Neural cell (in vitro differentiated cells): ENCODE measurements at regions not wholly inside any gene's neighbourhood (a gene's known extent, or its start where the extent isn't known, plus 50 kb on each side); places are given as distances from the start of the nearest gene placed in this dataset.

Experiments
- H2AFZ ChIP-seq: fragments of 200-600, 300-800 bp; sonication (generic), shearing (Covaris generic); 2 replicates; pipeline ENCODE4 v1.6.0; 2014; ENCODE audit warnings: low read depth, mild to moderate bottlenecking, antibody characterized with exemption, low read length, moderate library complexity
- H3F3A ChIP-seq: fragments of 200-600 bp; shearing (Covaris generic); 2 replicates; pipeline ENCODE4 v1.6.1; 2016; ENCODE audit warnings: mild to moderate bottlenecking, moderate library complexity, mixed read lengths, antibody characterized with exemption, low read length; ENCODE audit not compliant: insufficient read depth, poor library complexity, severe bottlenecking
- H3K27ac ChIP-seq: fragments of 200-600, 300-800 bp; sonication (generic), shearing (Covaris generic); 2 replicates; pipeline ENCODE4 v1.5.1; 2014; ENCODE audit warnings: mild to moderate bottlenecking, low read length, moderate library complexity
- H3K27me3 ChIP-seq: fragments of 300-800, 200-600 bp; sonication (generic), shearing (Covaris generic); 2 replicates; pipeline ENCODE4 v1.6.0; 2014; ENCODE audit warnings: mild to moderate bottlenecking, low read depth, low read length, moderate library complexity; ENCODE audit not compliant: insufficient read depth
- H3K36me3 ChIP-seq: fragments of 300-800, 200-600 bp; sonication (generic), shearing (Covaris generic); 2 replicates; pipeline ENCODE4 v1.5.1; 2014; ENCODE audit warnings: mild to moderate bottlenecking, antibody characterized with exemption, low read length, moderate library complexity; ENCODE audit not compliant: insufficient read depth
- H3K4me2 ChIP-seq: fragments of 300-800, 200-600 bp; sonication (generic), shearing (Covaris generic); 2 replicates; pipeline ENCODE4 v1.6.0; 2014; ENCODE audit warnings: mild to moderate bottlenecking, low read length
- H3K4me3 ChIP-seq: fragments of 300-800, 200-600 bp; sonication (generic), shearing (Covaris generic); 2 replicates; pipeline ENCODE4 v1.5.1; 2014; ENCODE audit warnings: mild to moderate bottlenecking, low read length, moderate library complexity
- H3K79me2 ChIP-seq: fragments of 200-600 bp; shearing (Covaris generic); replicated peaks from 2 replicates; pipeline ENCODE4 v1.6.0; 2014; ENCODE audit warnings: mild to moderate bottlenecking, low read length, moderate library complexity; ENCODE audit not compliant: insufficient read depth
- H3K9ac ChIP-seq: fragments of 300-800, 200-600 bp; sonication (generic), shearing (Covaris generic); 2 replicates; pipeline ENCODE4 v1.6.1; 2016; ENCODE audit warnings: mild to moderate bottlenecking, low read length, mixed read lengths
- H3K9me2 ChIP-seq: fragments of 200-600 bp; shearing (Covaris generic); 2 replicates; pipeline ENCODE4 v1.6.1; 2016; ENCODE audit warnings: mild to moderate bottlenecking, low read length, mixed read lengths; ENCODE audit not compliant: insufficient read depth
- H3K9me3 ChIP-seq: fragments of 200-600, 300-800 bp; sonication (generic), shearing (Covaris generic); 2 replicates; pipeline ENCODE4 v1.6.1; 2016; ENCODE audit warnings: mild to moderate bottlenecking, mixed run types, low read length, moderate library complexity, mixed read lengths
- H4K20me1 ChIP-seq: fragments of 200-600 bp; shearing (Covaris generic); 2 replicates; pipeline ENCODE4 v1.6.1; 2016; ENCODE audit warnings: mild to moderate bottlenecking, mixed run types; ENCODE audit not compliant: insufficient read depth
- EP300 ChIP-seq: fragments of 450-650 bp; conservative IDR thresholded peaks from 2 replicates; pipeline ENCODE4 v1.6.1; 2014; ENCODE audit warnings: antibody characterized with exemption, mild to moderate bottlenecking, moderate library complexity; ENCODE audit not compliant: poor library complexity, severe bottlenecking
- EZH2 ChIP-seq: fragments of 200-600, 300-800 bp; shearing (Covaris generic), sonication (generic); IDR thresholded peaks from 2 replicates; pipeline ENCODE4 v1.6.1; 2014; ENCODE audit warnings: antibody characterized with exemption, low read length, borderline replicate concordance, mild to moderate bottlenecking; ENCODE audit not compliant: insufficient read depth, poor library complexity, severe bottlenecking
- MXI1 ChIP-seq: fragments of 450-650 bp; conservative IDR thresholded peaks from 2 replicates; pipeline ENCODE4 v1.6.1; 2014; ENCODE audit warnings: antibody characterized with exemption, mild to moderate bottlenecking; ENCODE audit not compliant: poor library complexity, severe bottlenecking
- POLR2AphosphoS5 ChIP-seq: IDR thresholded peaks from 2 replicates; pipeline ENCODE4 v1.6.1; 2012
- RAD21 ChIP-seq: fragments of 450-650 bp; conservative IDR thresholded peaks from 2 replicates; pipeline ENCODE4 v1.6.1; 2014; ENCODE audit warnings: antibody characterized with exemption, mild to moderate bottlenecking, moderate library complexity
- REST ChIP-seq: IDR thresholded peaks from 2 replicates; pipeline ENCODE4 v1.6.1; 2012; ENCODE audit warnings: borderline replicate concordance
- SMC3 ChIP-seq: fragments of 450-650 bp; conservative IDR thresholded peaks from 2 replicates; pipeline ENCODE4 v1.6.1; 2014; ENCODE audit warnings: antibody characterized with exemption, mild to moderate bottlenecking, moderate library complexity; ENCODE audit not compliant: poor library complexity
- TAF1 ChIP-seq: IDR thresholded peaks from 2 replicates; pipeline ENCODE4 v1.6.1; 2012; ENCODE audit warnings: low read depth
- TF ChIP-seq, protein P1 (sequence below): fragments of 450-650 bp; IDR thresholded peaks from 2 replicates; pipeline ENCODE4 v1.5.1; 2014; ENCODE audit warnings: antibody characterized with exemption, mild to moderate bottlenecking, moderate library complexity; ENCODE audit not compliant: poor library complexity, severe bottlenecking

- H3K79me2 ChIP-seq: no peaks in the 10 kb centered on the region
- no peaks in the 10 kb centered on the region for H3K9me2 ChIP-seq
- H2AFZ ChIP-seq: no peak overlapping the region
- H3F3A ChIP-seq: no peaks in the 10 kb centered on the region
- H3K4me2 ChIP-seq: no peak overlapping the region
- H3K27ac ChIP-seq: no peak overlapping the region
- H3K9ac ChIP-seq: no peak overlapping the region
- H3K9me3 ChIP-seq: no peaks in the 10 kb centered on the region
- H3K4me3 ChIP-seq: no peak overlapping the region
- no peaks in the 10 kb centered on the region for H3K27me3 ChIP-seq
- TF ChIP-seq EZH2 (no peak), MXI1 (no peak), POLR2AphosphoS5 (no peak), TAF1 (no peak), SMC3 (no peak), RAD21 (no peak), REST (no peak), EP300 (no peak)
- TF ChIP-seq, protein P1, sequence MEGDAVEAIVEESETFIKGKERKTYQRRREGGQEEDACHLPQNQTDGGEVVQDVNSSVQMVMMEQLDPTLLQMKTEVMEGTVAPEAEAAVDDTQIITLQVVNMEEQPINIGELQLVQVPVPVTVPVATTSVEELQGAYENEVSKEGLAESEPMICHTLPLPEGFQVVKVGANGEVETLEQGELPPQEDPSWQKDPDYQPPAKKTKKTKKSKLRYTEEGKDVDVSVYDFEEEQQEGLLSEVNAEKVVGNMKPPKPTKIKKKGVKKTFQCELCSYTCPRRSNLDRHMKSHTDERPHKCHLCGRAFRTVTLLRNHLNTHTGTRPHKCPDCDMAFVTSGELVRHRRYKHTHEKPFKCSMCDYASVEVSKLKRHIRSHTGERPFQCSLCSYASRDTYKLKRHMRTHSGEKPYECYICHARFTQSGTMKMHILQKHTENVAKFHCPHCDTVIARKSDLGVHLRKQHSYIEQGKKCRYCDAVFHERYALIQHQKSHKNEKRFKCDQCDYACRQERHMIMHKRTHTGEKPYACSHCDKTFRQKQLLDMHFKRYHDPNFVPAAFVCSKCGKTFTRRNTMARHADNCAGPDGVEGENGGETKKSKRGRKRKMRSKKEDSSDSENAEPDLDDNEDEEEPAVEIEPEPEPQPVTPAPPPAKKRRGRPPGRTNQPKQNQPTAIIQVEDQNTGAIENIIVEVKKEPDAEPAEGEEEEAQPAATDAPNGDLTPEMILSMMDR: no peak
- H3K36me3 ChIP-seq: no peaks in the 10 kb centered on the region
- no peaks in the 10 kb centered on the region for H4K20me1 ChIP-seq
Measured at GRCh38 chr1:239483391-239483790, 97.0 kb downstream of the CHRM3 start.

- Histone ChIP-seq H3K36me3 (no peaks in the 10 kb centered on the region), H3K9me3 (no peaks in the 10 kb centered on the region), H4K20me1 (no peaks in the 10 kb centered on the region), H3F3A (no peaks in the 10 kb centered on the region), H3K9me2 (no peaks in the 10 kb centered on the region), H3K79me2 (no peaks in the 10 kb centered on the region), H3K4me2 (no peak overlapping the region), H3K4me3 (no peak overlapping the region), H3K27ac (no peak overlapping the region), H3K27me3 (no peaks in the 10 kb centered on the region), H2AFZ (no peak overlapping the region), H3K9ac (no peak overlapping the region)
- no peak for TF ChIP-seq EZH2
- no peak for TF ChIP-seq POLR2AphosphoS5
- TF ChIP-seq, protein P1: no peak
- TF ChIP-seq SMC3: no peak
- no peak for TF ChIP-seq RAD21
- TF ChIP-seq REST: no peak
- TF ChIP-seq EP300: no peak
- TF ChIP-seq TAF1: no peak
- TF ChIP-seq MXI1: no peak
Measured at GRCh38 chr1:239493811-239494414, 107.5 kb downstream of the CHRM3 start.
